HEK293 (cell line): ENCODE measurements at regions not wholly inside any gene's neighbourhood (a gene's known extent, or its start where the extent isn't known, plus 50 kb on each side); places are given as distances from the start of the nearest gene placed in this dataset.

ENCODE experiments used
- CTCF ChIA-PET: fragments of 350-600 bp; formaldehyde crosslinking; extraction: SDS; loops from one replicate; lab custom pipeline; 2021; ENCODE audit warnings: antibody characterized with exemption; lab: Yijun Ruan, JAX
- POLR2A ChIA-PET: fragments of 300-600 bp; formaldehyde crosslinking; extraction: SDS; loops from one replicate; lab custom pipeline; 2020; ENCODE audit warnings: antibody characterized with exemption, inconsistent platforms; lab: Yijun Ruan, JAX
- H3K27ac ChIP-seq: fragments of 200-500 bp; sonication (Bioruptor generic); 2 replicates; pipeline ENCODE4 v1.5.1; 2014; ENCODE audit warnings: low read depth, low read length, control low read depth, inconsistent platforms; ENCODE audit errors: extremely low read depth
- H3K36me3 ChIP-seq, 2 experiments: fragments of 200-500 bp in 1 of 2; sonication (Bioruptor generic) in 1 of 2; 1 replicate in 1 of 2; 2 replicates in 1 of 2; pipeline ENCODE4 v1.5.1; 2014 to 2017; ENCODE audit warnings: inconsistent platforms in 2 of 2, low read length in 2 of 2; ENCODE audit not compliant: control insufficient read depth in 2 of 2, insufficient read depth in 1 of 2
- H3K4me1 ChIP-seq: fragments of 200-500 bp; sonication (Bioruptor generic); 2 replicates; pipeline ENCODE4 v1.5.1; 2014; ENCODE audit warnings: mild to moderate bottlenecking, low read length, inconsistent platforms; ENCODE audit not compliant: control insufficient read depth, insufficient read depth
- H3K4me3 ChIP-seq: 2 replicates; pipeline ENCODE4 v1.5.1; 2011; ENCODE audit warnings: low read depth, mild to moderate bottlenecking, control low read depth, low read length, moderate library complexity
- H3K9me3 ChIP-seq: fragments of 200-500 bp; sonication (Bioruptor generic); 2 replicates; pipeline ENCODE4 v1.5.1; 2014; ENCODE audit warnings: low read depth, low read length, inconsistent platforms; ENCODE audit not compliant: control insufficient read depth, insufficient read depth
- BCL11B ChIP-seq: fragments of 450-650 bp; formaldehyde crosslinking; IDR thresholded peaks from 2 replicates; pipeline ENCODE4 v1.5.1; 2016; ENCODE audit warnings: low read depth, missing biosample characterization, missing genetic modification characterization
- FEZF1 ChIP-seq: fragments of 450-650 bp; formaldehyde crosslinking; IDR thresholded peaks from 2 replicates; pipeline ENCODE4 v1.5.1; 2016; ENCODE audit warnings: missing biosample characterization, missing genetic modification characterization
- GLIS1 ChIP-seq: fragments of 450-650 bp; formaldehyde crosslinking; IDR thresholded peaks from 2 replicates; pipeline ENCODE4 v1.5.1; 2016; ENCODE audit warnings: missing biosample characterization, missing genetic modification characterization
- PRDM10 ChIP-seq: fragments of 450-650 bp; formaldehyde crosslinking; IDR thresholded peaks from 2 replicates; pipeline ENCODE4 v1.5.1; 2016; ENCODE audit warnings: missing biosample characterization, missing genetic modification characterization
- PRDM6 ChIP-seq: fragments of 450-650 bp; formaldehyde crosslinking; IDR thresholded peaks from 2 replicates; pipeline ENCODE4 v1.5.1; 2017; ENCODE audit warnings: missing biosample characterization, missing genetic modification characterization
- SCRT1 ChIP-seq: fragments of 450-650 bp; formaldehyde crosslinking; IDR thresholded peaks from 2 replicates; pipeline ENCODE4 v1.5.1; 2016; ENCODE audit warnings: missing biosample characterization, missing genetic modification characterization, borderline replicate concordance
- SCRT2 ChIP-seq: fragments of 450-650 bp; formaldehyde crosslinking; IDR thresholded peaks from 2 replicates; pipeline ENCODE4 v1.5.1; 2016; ENCODE audit warnings: missing biosample characterization, missing genetic modification characterization
- SP7 ChIP-seq: fragments of 450-650 bp; formaldehyde crosslinking; IDR thresholded peaks from 2 replicates; pipeline ENCODE4 v1.5.1; 2016; ENCODE audit warnings: missing biosample characterization, missing genetic modification characterization
- TRIM28 ChIP-seq: IDR thresholded peaks from 2 replicates; pipeline ENCODE4 v1.6.1; 2011; ENCODE audit warnings: low read length, control low read depth, borderline replicate concordance
- ZBTB8A ChIP-seq: fragments of 450-650 bp; formaldehyde crosslinking; IDR thresholded peaks from 2 replicates; pipeline ENCODE4 v1.5.1; 2016; ENCODE audit warnings: missing biosample characterization, missing genetic modification characterization
- ZEB2 ChIP-seq: fragments of 450-650 bp; formaldehyde crosslinking; IDR thresholded peaks from 2 replicates; pipeline ENCODE4 v1.5.1; 2016; ENCODE audit warnings: missing biosample characterization, missing genetic modification characterization
- ZNF10 ChIP-seq: fragments of 450-650 bp; formaldehyde crosslinking; IDR thresholded peaks from 2 replicates; pipeline ENCODE4 v1.5.1; 2017; ENCODE audit warnings: missing biosample characterization, missing genetic modification characterization
- ZNF121 ChIP-seq: fragments of 450-650 bp; formaldehyde crosslinking; IDR thresholded peaks from 2 replicates; pipeline ENCODE4 v1.5.1; 2016; ENCODE audit warnings: missing biosample characterization, missing genetic modification characterization
- ZNF133 ChIP-seq: fragments of 450-650 bp; formaldehyde crosslinking; IDR thresholded peaks from 2 replicates; pipeline ENCODE4 v1.5.1; 2016; ENCODE audit warnings: missing biosample characterization, missing genetic modification characterization
- ZNF155 ChIP-seq: fragments of 450-650 bp; formaldehyde crosslinking; IDR thresholded peaks from 2 replicates; pipeline ENCODE4 v1.5.1; 2016; ENCODE audit warnings: missing biosample characterization, missing genetic modification characterization
- ZNF19 ChIP-seq: fragments of 450-650 bp; formaldehyde crosslinking; IDR thresholded peaks from 2 replicates; pipeline ENCODE4; 2016; ENCODE audit warnings: missing biosample characterization, missing genetic modification characterization, low read depth
- ZNF274 ChIP-seq, 2 experiments: fragments of 200-500 bp in 1 of 2; fragments of 450-650 bp in 1 of 2; sonication (Bioruptor generic) in 1 of 2; formaldehyde crosslinking in 1 of 2; IDR thresholded peaks; 2 replicates each; pipeline versions ENCODE4 v1.5.1 to v1.6.1; 2014 to 2016; ENCODE audit warnings: borderline replicate concordance in 1 of 2, inconsistent platforms in 1 of 2, low read length in 1 of 2, missing biosample characterization in 1 of 2, missing genetic modification characterization in 1 of 2
- ZNF473 ChIP-seq: fragments of 450-650 bp; formaldehyde crosslinking; IDR thresholded peaks from 2 replicates; pipeline ENCODE4 v1.5.1; 2017; ENCODE audit warnings: missing biosample characterization, missing genetic modification characterization
- ZNF561 ChIP-seq: fragments of 450-650 bp; IDR thresholded peaks from 2 replicates; pipeline ENCODE4 v1.5.1; 2018; ENCODE audit warnings: missing biosample characterization, missing genetic modification characterization, borderline replicate concordance
- ZSCAN30 ChIP-seq: fragments of 450-650 bp; IDR thresholded peaks from 2 replicates; pipeline ENCODE4 v1.5.1; 2018; ENCODE audit warnings: missing biosample characterization, mild to moderate bottlenecking, missing genetic modification characterization, moderate library complexity
- ZXDB ChIP-seq: fragments of 450-650 bp; formaldehyde crosslinking; IDR thresholded peaks from 2 replicates; pipeline ENCODE4 v1.5.1; 2016; ENCODE audit warnings: missing biosample characterization, missing genetic modification characterization
- TF ChIP-seq, protein P1 (sequence below): fragments of 450-650 bp; formaldehyde crosslinking; IDR thresholded peaks from 2 replicates; pipeline ENCODE4 v1.5.1; 2016; ENCODE audit warnings: missing biosample characterization, missing genetic modification characterization
- TF ChIP-seq, protein P2 (sequence below): fragments of 450-650 bp; formaldehyde crosslinking; IDR thresholded peaks from 2 replicates; pipeline ENCODE4 v1.5.1; 2016; ENCODE audit warnings: missing biosample characterization, missing genetic modification characterization

- CTCF ChIA-PET: interaction anchor here (0.6 to 1.9 kb wide), 7 partner anchors 17 to 111 kb away, joined by 3 to 9 read pairs (median 3); no protein-coding TSS in a partner anchor
- Histone ChIP-seq H3K9me3 (no peaks in the 10 kb centered on the region), H3K4me1 (peaks cover 35% of the 10 kb centered on the region), H3K4me3 (no peak overlapping the region), H3K36me3 (no peaks in the 10 kb centered on the region; a peak in 1 of 3 replicates), H3K27ac (no peak overlapping the region)
- POLR2A ChIA-PET: no interaction called here
- TF ChIP-seq SCRT2 (tag by site-specific recombination) (no peak), ZNF133 (tag by site-specific recombination) (0 out of 2 replicates have a peak, but pooled peaks have one; percentile 45), ZNF121 (tag by site-specific recombination) (no peak)
- TF ChIP-seq, protein P1, sequence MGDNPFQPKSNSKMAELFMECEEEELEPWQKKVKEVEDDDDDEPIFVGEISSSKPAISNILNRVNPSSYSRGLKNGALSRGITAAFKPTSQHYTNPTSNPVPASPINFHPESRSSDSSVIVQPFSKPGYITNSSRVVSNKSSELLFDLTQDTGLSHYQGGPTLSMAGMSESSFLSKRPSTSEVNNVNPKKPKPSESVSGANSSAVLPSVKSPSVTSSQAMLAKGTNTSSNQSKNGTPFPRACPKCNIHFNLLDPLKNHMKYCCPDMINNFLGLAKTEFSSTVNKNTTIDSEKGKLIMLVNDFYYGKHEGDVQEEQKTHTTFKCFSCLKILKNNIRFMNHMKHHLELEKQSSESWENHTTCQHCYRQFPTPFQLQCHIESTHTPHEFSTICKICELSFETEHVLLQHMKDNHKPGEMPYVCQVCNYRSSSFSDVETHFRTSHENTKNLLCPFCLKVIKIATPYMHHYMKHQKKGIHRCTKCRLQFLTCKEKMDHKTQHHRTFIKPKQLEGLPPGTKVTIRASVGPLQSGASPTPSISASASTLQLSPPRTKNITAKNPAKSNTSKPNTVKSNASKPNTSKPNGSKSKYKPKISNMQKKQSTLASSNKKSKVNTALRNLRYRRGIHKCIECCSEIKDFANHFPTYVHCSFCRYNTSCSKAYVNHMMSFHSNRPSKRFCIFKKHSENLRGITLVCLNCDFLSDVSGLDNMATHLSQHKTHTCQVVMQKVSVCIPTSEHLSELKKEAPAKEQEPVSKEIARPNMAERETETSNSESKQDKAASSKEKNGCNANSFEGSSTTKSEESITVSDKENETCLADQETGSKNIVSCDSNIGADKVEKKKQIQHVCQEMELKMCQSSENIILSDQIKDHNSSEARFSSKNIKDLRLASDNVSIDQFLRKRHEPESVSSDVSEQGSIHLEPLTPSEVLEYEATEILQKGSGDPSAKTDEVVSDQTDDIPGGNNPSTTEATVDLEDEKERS: no peak
Measured at GRCh38 chr6:56820060-56820459, 134.8 kb upstream of the BEND6 start.

DNA sequence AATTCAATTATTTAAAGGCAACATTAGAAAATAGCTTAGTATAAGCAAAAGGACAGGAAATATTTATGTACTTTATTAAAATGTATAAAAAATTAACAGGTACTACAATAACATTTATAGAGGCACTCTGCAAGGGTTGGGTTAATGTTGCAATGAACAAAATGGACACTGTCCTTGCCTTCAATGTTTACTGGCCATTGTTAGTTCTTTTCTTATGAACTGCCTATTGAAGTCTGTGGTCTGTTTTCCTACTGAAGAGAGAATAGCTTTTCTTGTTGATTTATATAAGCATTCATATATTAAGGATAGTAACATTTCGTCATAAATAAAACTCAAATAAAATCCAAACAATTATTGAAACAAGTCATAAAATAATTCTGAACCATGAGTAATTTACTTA is 135.3 kb upstream of the BEND6 start:
- CTCF ChIA-PET: interaction anchor here (0.6 to 1.8 kb wide), 6 partner anchors 16 to 117 kb away, joined by 3 to 7 read pairs (median 4); no protein-coding TSS in a partner anchor
- POLR2A ChIA-PET: no interaction called here

GRCh38 chr6:56816370-56816769 is 138.5 kb upstream of the BEND6 start:
- no peaks in the 10 kb centered on the region for H3K36me3 ChIP-seq
- H3K4me1 ChIP-seq: peaks cover 38% of the 10 kb centered on the region
- no peaks in the 10 kb centered on the region for H3K9me3 ChIP-seq
- POLR2A ChIA-PET: no interaction called here
- CTCF ChIA-PET: interaction anchor here (1.1 kb wide), 1 partner anchor 28 kb away, joined by 5 read pairs; no protein-coding TSS in a partner anchor
- no peak overlapping the region for H3K27ac ChIP-seq
- H3K4me3 ChIP-seq: no peak overlapping the region
- no peak for TF ChIP-seq ZNF473 (tag by site-specific recombination)
- 0 out of 2 replicates have a peak, but pooled peaks have one; percentile 32 for TF ChIP-seq ZBTB8A
- peak; percentile 27 for TF ChIP-seq PRDM6 (tag by site-specific recombination)
- no peak for TF ChIP-seq BCL11B (tag by site-specific recombination)
- TF ChIP-seq PRDM10 (tag by site-specific recombination): 0 out of 2 replicates have a peak, but pooled peaks have one; percentile 11
- TF ChIP-seq SCRT1 (tag by site-specific recombination): no peak
- no peak for TF ChIP-seq ZNF155
- peak; percentile 16; the same call in 1 of the 2 replicates for TF ChIP-seq ZNF10 (tag by site-specific recombination)
- peak; percentile 98 for TF ChIP-seq FEZF1
- 0 out of 2 replicates have a peak, but pooled peaks have one; percentile 38 for TF ChIP-seq TRIM28
- TF ChIP-seq, protein P2, sequence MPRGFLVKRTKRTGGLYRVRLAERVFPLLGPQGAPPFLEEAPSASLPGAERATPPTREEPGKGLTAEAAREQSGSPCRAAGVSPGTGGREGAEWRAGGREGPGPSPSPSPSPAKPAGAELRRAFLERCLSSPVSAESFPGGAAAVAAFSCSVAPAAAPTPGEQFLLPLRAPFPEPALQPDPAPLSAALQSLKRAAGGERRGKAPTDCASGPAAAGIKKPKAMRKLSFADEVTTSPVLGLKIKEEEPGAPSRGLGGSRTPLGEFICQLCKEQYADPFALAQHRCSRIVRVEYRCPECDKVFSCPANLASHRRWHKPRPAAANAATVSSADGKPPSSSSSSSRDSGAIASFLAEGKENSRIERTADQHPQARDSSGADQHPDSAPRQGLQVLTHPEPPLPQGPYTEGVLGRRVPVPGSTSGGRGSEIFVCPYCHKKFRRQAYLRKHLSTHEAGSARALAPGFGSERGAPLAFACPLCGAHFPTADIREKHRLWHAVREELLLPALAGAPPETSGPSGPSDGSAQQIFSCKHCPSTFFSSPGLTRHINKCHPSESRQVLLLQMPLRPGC (tag by site-specific recombination): no peak
- peak; percentile 89 for TF ChIP-seq SP7 (tag by site-specific recombination)
- TF ChIP-seq ZSCAN30 (tag by site-specific recombination): peak; percentile 76; the same call in 1 of the 2 replicates
- TF ChIP-seq ZXDB (tag by site-specific recombination): peak; percentile 23; the same call in 1 of the 2 replicates
- peak; percentile 22; the same call in 1 of the 2 replicates for TF ChIP-seq ZEB2 (tag by site-specific recombination)
- TF ChIP-seq ZNF561 (tag by site-specific recombination): 0 out of 2 replicates have a peak, but pooled peaks have one; percentile 27
- no peak for TF ChIP-seq GLIS1 (tag by site-specific recombination)

More for the DNA sequence above, 135.3 kb upstream of the BEND6 start:
- TF ChIP-seq ZNF19 (tag by site-specific recombination) (no peak), ZNF274 (IDR thresholded peaks at IDR 0.05; ENCODE audit: low read length) (no peak), ZNF274 (tag by site-specific recombination; IDR thresholded peaks at IDR 0.05; ENCODE audit: borderline replicate concordance) (no peak)
- Histone ChIP-seq H3K36me3 (no peaks in the 10 kb centered on the region; a peak in 1 of 3 replicates), H3K27ac (no peak overlapping the region), H3K9me3 (no peaks in the 10 kb centered on the region), H3K4me1 (peaks cover 39% of the 10 kb centered on the region), H3K4me3 (no peak overlapping the region)
